Caco-2 (cell line): ENCODE measurements at regions not wholly inside any gene's neighbourhood (a gene's known extent, or its start where the extent isn't known, plus 50 kb on each side); places are given as distances from the start of the nearest gene placed in this dataset.

ENCODE experiments used
- BruUV-seq: library from RNA; stranded (reverse); fragments of 400-500 nt; replicated peaks from 2 replicates; lab custom pipeline; 2021; lab: Mats Ljungman, UMichigan
- CTCF ChIA-PET: fragments of 300-600 bp; sonication (Branson Sonifier 250); formaldehyde crosslinking; loops from one replicate; lab custom pipeline; 2022; ENCODE audit warnings: antibody characterized with exemption; lab: Charles Lee
- POLR2A ChIA-PET: fragments of 300-600 bp; sonication (Branson Sonifier 250); formaldehyde crosslinking; loops from one replicate; lab custom pipeline; 2022; ENCODE audit warnings: antibody characterized with exemption; lab: Charles Lee
- DNase-seq, 2 experiments: peaks; one replicate each; pipeline versions ENCODE4 v3.0.0 to v3.0.0-alpha.2; 2020 to 2022
- H3K27me3 ChIP-seq: replicated peaks from 2 replicates; pipeline ENCODE4 v1.6.0; 2011; ENCODE audit warnings: low read length; ENCODE audit not compliant: control insufficient read depth, insufficient read depth
- H3K36me3 ChIP-seq: 2 replicates; pipeline ENCODE4 v1.5.1; 2011; ENCODE audit warnings: low read length; ENCODE audit not compliant: control insufficient read depth, insufficient read depth
- H3K4me1 ChIP-seq: fragments of 250-450 bp; sonication (Bioruptor Pico); 2 replicates; pipeline ENCODE4 v1.5.1; 2020; ENCODE audit warnings: mild to moderate bottlenecking
- H3K4me3 ChIP-seq: 2 replicates; pipeline ENCODE4 v1.5.1; 2011; ENCODE audit warnings: low read depth, mild to moderate bottlenecking, control low read depth, low read length
- H3K9me3 ChIP-seq: fragments of 250-450 bp; sonication (Bioruptor Pico); 2 replicates; pipeline ENCODE4 v1.5.1; 2020; ENCODE audit warnings: mild to moderate bottlenecking, moderate library complexity
- H3K27ac Mint-ChIP-seq: one replicate; pipeline ENCODE4 v1.8.0; 2022; ENCODE audit warnings: mixed read lengths; ENCODE audit not compliant: unreplicated experiment
- H3K27me3 Mint-ChIP-seq: one replicate; pipeline ENCODE4 v1.8.0; 2022; ENCODE audit warnings: mixed read lengths; ENCODE audit not compliant: insufficient read depth, unreplicated experiment
- H3K36me3 Mint-ChIP-seq: one replicate; pipeline ENCODE4 v1.8.0; 2022; ENCODE audit warnings: mild to moderate bottlenecking, mixed read lengths; ENCODE audit not compliant: insufficient read depth, unreplicated experiment
- H3K4me1 Mint-ChIP-seq: one replicate; pipeline ENCODE4 v1.8.0; 2022; ENCODE audit warnings: low read depth, mixed read lengths; ENCODE audit not compliant: unreplicated experiment
- H3K4me3 Mint-ChIP-seq: one replicate; pipeline ENCODE4 v1.8.0; 2022; ENCODE audit warnings: mild to moderate bottlenecking, moderate library complexity, mixed read lengths; ENCODE audit not compliant: unreplicated experiment
- H3K9me3 Mint-ChIP-seq: one replicate; pipeline ENCODE4 v1.8.0; 2022; ENCODE audit warnings: mixed read lengths; ENCODE audit not compliant: unreplicated experiment
- CTCF ChIP-seq, 2 experiments: fragments of 200-600 bp in 1 of 2; IDR thresholded peaks; 1 replicate in 1 of 2; 2 replicates in 1 of 2; pipeline versions ENCODE4 v1.5.1 to v1.8.0; 2011 to 2022; ENCODE audit warnings: antibody characterized with exemption in 1 of 2, control low read depth in 1 of 2, inconsistent platforms in 1 of 2, low read depth in 1 of 2, low read length in 1 of 2, mild to moderate bottlenecking in 1 of 2, moderate library complexity in 1 of 2; ENCODE audit not compliant: insufficient read depth in 1 of 2, severe bottlenecking in 1 of 2, unreplicated experiment in 1 of 2
- intact Hi-C: fragments of 100-400 bp; cut with micrococcal nuclease; formaldehyde crosslinking; loops from one replicate; pipeline ENCODE4 v1.10.0; 2022; ENCODE audit not compliant: unreplicated experiment

GRCh38 chr7:9189703-9190102 lies 756.3 kb downstream of the NXPH1 start:
- Histone ChIP-seq H3K9me3 (no peaks in the 10 kb centered on the region), H3K4me3 (no peak overlapping the region), H3K4me1 (no peaks in the 10 kb centered on the region), H3K27me3 (no peaks in the 10 kb centered on the region), H3K36me3 (no peaks in the 10 kb centered on the region)
- DNase-seq = no peak
- Mint-ChIP-seq H3K27ac (no peak overlapping the region), H3K4me1 (no peaks in the 10 kb centered on the region), H3K9me3 (no peaks in the 10 kb centered on the region), H3K36me3 (no peaks in the 10 kb centered on the region), H3K27me3 (no peaks in the 10 kb centered on the region), H3K4me3 (no peak overlapping the region)
- BruUV-seq = no TSS peak
- TF ChIP-seq CTCF (IDR thresholded peaks at IDR 0.05; ENCODE audit: insufficient read depth in 1 of 2, low read depth in 1 of 2, low read length in 1 of 2, severe bottlenecking in 1 of 2, unreplicated experiment in 1 of 2) = no peak
- ChIA-PET CTCF (no interaction called here), POLR2A (no interaction called here)
- intact Hi-C loops = no loop called here

- H3K27ac Mint-ChIP-seq = no peak overlapping the region
- H3K36me3 Mint-ChIP-seq = no peaks in the 10 kb centered on the region
- H3K4me1 Mint-ChIP-seq = no peaks in the 10 kb centered on the region
- no peaks in the 10 kb centered on the region for H3K9me3 Mint-ChIP-seq
- H3K27me3 Mint-ChIP-seq = no peaks in the 10 kb centered on the region
- no peak overlapping the region for H3K4me3 Mint-ChIP-seq
- DNase-seq = no peak
- BruUV-seq = no TSS peak
- no peaks in the 10 kb centered on the region for H3K9me3 ChIP-seq
- ChIA-PET CTCF (no interaction called here), POLR2A (no interaction called here)
- intact Hi-C loops = no loop called here
- no peak overlapping the region for H3K4me3 ChIP-seq
- H3K27me3 ChIP-seq = no peaks in the 10 kb centered on the region
- no peaks in the 10 kb centered on the region for H3K4me1 ChIP-seq
- no peak for TF ChIP-seq CTCF (IDR thresholded peaks at IDR 0.05; ENCODE audit: insufficient read depth in 1 of 2, low read depth in 1 of 2, low read length in 1 of 2, severe bottlenecking in 1 of 2, unreplicated experiment in 1 of 2)
- H3K36me3 ChIP-seq = no peaks in the 10 kb centered on the region
These were observed 759.6 kb downstream of the NXPH1 start for GRCh38 chr7:9192969-9193368.

- no peak overlapping the region for H3K27ac Mint-ChIP-seq
- no peak for TF ChIP-seq CTCF (IDR thresholded peaks at IDR 0.05; ENCODE audit: insufficient read depth in 1 of 2, low read depth in 1 of 2, low read length in 1 of 2, severe bottlenecking in 1 of 2, unreplicated experiment in 1 of 2)
- BruUV-seq = no TSS peak
- no peak overlapping the region for H3K4me3 Mint-ChIP-seq
- no peak for DNase-seq
- Histone ChIP-seq H3K9me3 (no peaks in the 10 kb centered on the region), H3K27me3 (no peaks in the 10 kb centered on the region), H3K36me3 (no peaks in the 10 kb centered on the region), H3K4me3 (no peak overlapping the region), H3K4me1 (peaks cover 11% of the 10 kb centered on the region)
- no peaks in the 10 kb centered on the region for H3K9me3 Mint-ChIP-seq
- H3K27me3 Mint-ChIP-seq = peaks cover 3% of the 10 kb centered on the region
- intact Hi-C loops = no loop called here
- POLR2A ChIA-PET = no interaction called here
- no peaks in the 10 kb centered on the region for H3K36me3 Mint-ChIP-seq
- H3K4me1 Mint-ChIP-seq = no peaks in the 10 kb centered on the region
- CTCF ChIA-PET = no interaction called here
These were observed 767.2 kb downstream of the NXPH1 start for GRCh38 chr7:9200626-9201025.
